ENCODE measurements at regions not wholly inside any gene's neighbourhood (a gene's known extent, or its start where the extent isn't known, plus 50 kb on each side); places are given as distances from the start of the nearest gene placed in this dataset.
A peak's percentile ranks its signal among the peaks of the same experiment; 100 is the strongest.

DNA sequence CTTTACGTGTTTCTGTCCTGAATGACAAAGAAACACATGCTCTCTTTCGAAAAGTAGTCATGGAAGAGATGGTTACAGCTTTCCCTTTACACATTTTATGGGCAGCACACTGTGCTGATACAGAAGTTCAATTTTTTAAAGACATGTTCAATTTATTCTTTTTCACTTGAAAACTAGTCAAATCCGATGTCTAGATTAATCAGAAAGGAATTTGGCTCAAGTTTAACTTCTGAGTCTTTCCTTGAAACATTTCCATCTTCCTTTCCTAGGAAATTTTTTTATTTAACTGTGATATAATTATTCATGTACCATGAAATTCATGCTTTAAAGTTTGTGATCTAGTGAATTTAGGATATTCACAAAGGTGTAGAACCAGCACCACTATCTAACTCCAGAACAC lies 360.1 kb downstream of the TNS3 start:
- H3K4me1 Mint-ChIP-seq (ENCODE audit: low read depth), result peaks cover 42% of the 10 kb centered on the region
- peaks cover 5% of the 10 kb centered on the region for H3K9me3 Mint-ChIP-seq
- no peak overlapping the region for H3K4me3 Mint-ChIP-seq
- no peak overlapping the region for H3K27ac Mint-ChIP-seq
- intact Hi-C loops (cut with micrococcal nuclease), result no loop called here
- no peaks in the 10 kb centered on the region for H3K36me3 Mint-ChIP-seq (ENCODE audit: low read depth)
- peaks cover 5% of the 10 kb centered on the region for H3K27me3 Mint-ChIP-seq

DNA sequence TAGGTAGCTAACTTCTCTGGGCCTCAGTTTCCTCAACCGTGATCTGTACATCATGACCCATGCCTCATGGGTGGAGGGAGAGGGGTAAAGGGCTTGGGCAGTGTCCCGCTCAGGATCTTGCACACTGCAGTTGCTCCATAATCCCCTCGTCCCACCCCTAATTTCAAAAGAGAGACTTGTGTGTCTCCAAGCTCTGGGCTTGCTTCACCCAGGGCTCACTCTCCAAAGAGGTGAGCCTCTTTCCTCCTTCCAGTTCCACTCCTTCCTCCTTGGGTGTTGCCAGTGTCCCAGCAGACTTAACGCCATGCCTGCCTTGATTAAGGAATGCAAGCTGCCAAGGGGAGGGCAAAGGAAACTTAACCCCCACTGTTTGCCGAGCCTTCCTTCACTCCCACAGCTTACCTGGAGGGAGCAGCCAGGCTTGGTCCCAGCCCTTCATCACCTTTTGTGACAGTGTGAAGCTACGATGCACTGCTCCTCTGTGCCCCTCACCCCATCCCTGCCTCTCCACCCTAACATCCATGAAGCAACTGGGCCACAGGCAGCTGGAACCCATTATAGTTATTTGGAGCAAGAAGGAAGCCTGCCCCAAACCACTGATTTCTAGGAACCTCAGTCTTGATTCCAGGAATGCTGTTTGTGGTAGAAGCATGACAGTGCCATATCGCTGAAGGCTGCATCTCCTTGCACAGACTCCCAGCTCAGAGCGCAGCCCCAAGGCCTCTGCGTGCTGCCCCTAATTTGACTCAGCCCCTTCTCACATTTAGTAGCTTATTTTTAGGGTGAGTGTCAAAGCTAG lies 363.3 kb downstream of the TNS3 start:
- intact Hi-C loops (cut with micrococcal nuclease), result no loop called here
- Mint-ChIP-seq H3K4me1 (ENCODE audit: low read depth) (peaks cover 26% of the 10 kb centered on the region), H3K4me3 (no peak overlapping the region), H3K36me3 (ENCODE audit: low read depth) (no peaks in the 10 kb centered on the region), H3K27me3 (peaks cover 5% of the 10 kb centered on the region), H3K9me3 (no peaks in the 10 kb centered on the region), H3K27ac (no peak overlapping the region)

DNA sequence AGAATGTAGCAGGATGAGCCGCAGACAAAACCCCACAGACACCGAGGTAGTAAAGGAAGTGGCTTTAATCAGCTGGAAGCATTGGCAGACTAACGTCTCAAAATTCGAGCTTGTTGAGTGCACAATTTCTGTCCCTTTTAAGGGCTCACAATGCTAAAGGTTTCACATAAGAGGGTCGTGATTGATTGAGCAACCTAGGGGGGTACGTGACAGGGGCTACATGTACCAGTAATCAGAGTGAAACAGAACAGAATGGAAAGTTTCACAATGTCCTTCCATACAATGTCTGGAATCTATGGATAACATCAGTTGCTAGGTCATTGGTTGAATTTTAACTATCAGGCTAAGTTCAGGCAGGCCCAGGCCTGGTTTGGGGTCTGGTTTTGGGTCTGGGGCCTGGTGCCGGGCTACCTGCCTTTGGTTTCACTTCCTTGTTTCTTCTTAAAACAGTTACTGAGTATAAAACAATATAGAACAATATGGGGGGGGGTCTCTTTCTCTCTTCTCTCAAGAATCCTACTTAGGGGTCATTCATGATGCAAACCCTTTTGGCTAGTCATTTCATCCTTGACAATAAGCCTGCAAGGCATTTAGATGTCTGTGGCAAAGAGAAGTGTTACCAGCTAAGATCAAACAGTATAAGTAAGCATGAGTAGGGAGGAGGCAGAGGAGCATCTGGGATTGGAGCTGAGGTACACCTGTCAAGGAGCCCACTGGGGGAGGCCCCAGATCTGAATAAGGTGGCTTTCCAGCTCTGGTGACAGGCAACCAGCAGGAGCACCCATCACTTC lies 364.1 kb downstream of the TNS3 start:
- Mint-ChIP-seq H3K27me3 (peaks cover 5% of the 10 kb centered on the region), H3K36me3 (ENCODE audit: low read depth) (no peaks in the 10 kb centered on the region), H3K4me3 (no peak overlapping the region), H3K27ac (peak overlapping the region; percentile 24), H3K9me3 (no peaks in the 10 kb centered on the region), H3K4me1 (ENCODE audit: low read depth) (peaks cover 26% of the 10 kb centered on the region)
- intact Hi-C loops (cut with micrococcal nuclease), result no loop called here

DNA sequence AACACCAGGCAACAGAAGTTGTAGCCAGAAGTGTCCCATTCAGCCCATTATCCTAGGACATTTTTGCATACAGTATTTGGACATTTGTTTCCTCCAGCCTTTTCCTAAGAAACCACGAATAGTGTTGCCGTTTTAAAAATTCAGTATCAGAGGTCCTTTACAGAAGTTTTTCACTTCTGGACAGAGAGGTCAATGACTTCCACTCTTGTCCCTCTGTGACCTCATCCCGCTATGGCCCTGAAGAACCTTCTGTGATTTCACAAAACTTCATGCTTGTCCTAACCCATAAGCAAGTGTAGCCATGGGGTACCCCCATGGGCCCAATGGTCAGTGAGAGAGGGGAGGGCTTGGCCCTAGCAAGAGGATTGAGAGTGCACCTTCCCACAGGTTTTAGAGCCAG lies 364.8 kb downstream of the TNS3 start:
- Mint-ChIP-seq H3K27ac (peak overlapping the region; percentile 24), H3K27me3 (peaks cover 8% of the 10 kb centered on the region)
- intact Hi-C loops (cut with micrococcal nuclease), result no loop called here

DNA sequence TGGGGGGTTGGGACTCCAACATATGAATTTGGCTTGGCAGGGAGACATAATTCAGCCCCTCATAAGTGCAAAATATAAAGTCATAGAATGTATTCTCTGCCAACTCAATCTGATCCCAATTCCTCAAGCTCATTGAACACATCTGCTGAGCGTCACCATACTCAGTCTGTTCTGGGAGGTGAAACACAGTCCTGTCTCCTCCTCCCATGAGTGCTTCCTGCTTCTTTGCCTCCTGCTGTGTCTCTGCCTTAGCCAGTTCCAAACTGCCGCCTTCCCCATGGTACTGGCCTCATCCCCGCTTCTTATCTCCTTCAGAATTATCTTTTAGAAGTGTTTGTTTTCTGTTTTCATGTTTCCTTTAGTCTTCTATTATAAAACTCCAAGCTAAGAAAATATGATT lies 365.5 kb downstream of the TNS3 start:
- H3K27ac Mint-ChIP-seq, result no peak overlapping the region

More for the DNA sequence above, 364.8 kb downstream of the TNS3 start:
- Mint-ChIP-seq H3K4me1 (ENCODE audit: low read depth) (peaks cover 26% of the 10 kb centered on the region), H3K36me3 (ENCODE audit: low read depth) (no peaks in the 10 kb centered on the region), H3K4me3 (no peak overlapping the region), H3K9me3 (no peaks in the 10 kb centered on the region)

DNA sequence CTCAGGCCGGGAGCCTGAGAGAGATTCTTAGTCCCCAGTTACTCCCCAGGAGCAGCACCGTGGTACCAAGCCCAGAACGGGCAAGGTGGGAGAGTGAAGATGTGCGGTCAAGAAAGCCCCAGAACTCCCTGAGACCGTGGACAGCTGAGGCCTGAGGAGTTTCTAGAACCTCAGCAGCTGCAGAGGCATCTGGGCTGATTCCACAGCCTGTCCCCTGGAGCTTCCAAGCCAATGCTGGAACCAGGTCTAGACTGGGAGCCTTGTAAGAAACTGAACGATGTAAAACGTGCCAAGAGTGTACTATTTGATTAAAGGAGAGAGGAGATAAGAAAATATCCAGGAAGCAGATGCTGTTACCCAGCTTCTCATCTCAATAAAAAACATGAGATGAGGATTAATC lies 366.3 kb downstream of the TNS3 start:
- Mint-ChIP-seq H3K4me1 (ENCODE audit: low read depth) (peaks cover 26% of the 10 kb centered on the region), H3K27ac (no peak overlapping the region), H3K36me3 (ENCODE audit: low read depth) (no peaks in the 10 kb centered on the region), H3K9me3 (no peaks in the 10 kb centered on the region), H3K4me3 (no peak overlapping the region), H3K27me3 (peaks cover 8% of the 10 kb centered on the region)
- intact Hi-C loops (cut with micrococcal nuclease), result no loop called here

More for the DNA sequence above, 365.5 kb downstream of the TNS3 start:
- Mint-ChIP-seq H3K9me3 (no peaks in the 10 kb centered on the region), H3K4me3 (no peak overlapping the region), H3K4me1 (ENCODE audit: low read depth) (peaks cover 26% of the 10 kb centered on the region), H3K36me3 (ENCODE audit: low read depth) (no peaks in the 10 kb centered on the region), H3K27me3 (peaks cover 8% of the 10 kb centered on the region)
- intact Hi-C loops (cut with micrococcal nuclease), result no loop called here

DNA sequence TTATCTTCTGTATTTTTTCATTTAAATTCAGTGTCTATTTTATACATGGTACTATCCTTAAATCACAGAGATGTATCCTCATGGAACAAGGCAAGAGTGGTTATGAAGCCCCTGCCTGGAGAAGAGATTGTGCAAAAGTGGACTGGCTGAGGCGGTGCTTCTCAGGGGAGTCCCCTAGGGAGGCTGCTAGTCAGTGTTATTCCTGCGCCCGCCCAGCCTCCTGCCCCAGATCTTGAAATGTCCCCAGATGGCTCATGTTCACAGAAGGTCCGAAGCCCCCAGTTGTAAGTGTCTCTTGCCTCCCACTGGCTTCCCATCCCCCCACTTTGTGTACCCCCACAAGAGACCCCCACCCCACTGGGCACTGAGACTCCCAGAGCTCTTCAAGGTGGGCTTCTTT lies 366.9 kb downstream of the TNS3 start:
- H3K27me3 Mint-ChIP-seq, result peaks cover 8% of the 10 kb centered on the region
- H3K4me3 Mint-ChIP-seq, result no peak overlapping the region
- H3K9me3 Mint-ChIP-seq, result no peaks in the 10 kb centered on the region
- no peaks in the 10 kb centered on the region for H3K36me3 Mint-ChIP-seq (ENCODE audit: low read depth)
- intact Hi-C loops (cut with micrococcal nuclease), result no loop called here
- H3K4me1 Mint-ChIP-seq (ENCODE audit: low read depth), result peaks cover 26% of the 10 kb centered on the region
- no peak overlapping the region for H3K27ac Mint-ChIP-seq

DNA sequence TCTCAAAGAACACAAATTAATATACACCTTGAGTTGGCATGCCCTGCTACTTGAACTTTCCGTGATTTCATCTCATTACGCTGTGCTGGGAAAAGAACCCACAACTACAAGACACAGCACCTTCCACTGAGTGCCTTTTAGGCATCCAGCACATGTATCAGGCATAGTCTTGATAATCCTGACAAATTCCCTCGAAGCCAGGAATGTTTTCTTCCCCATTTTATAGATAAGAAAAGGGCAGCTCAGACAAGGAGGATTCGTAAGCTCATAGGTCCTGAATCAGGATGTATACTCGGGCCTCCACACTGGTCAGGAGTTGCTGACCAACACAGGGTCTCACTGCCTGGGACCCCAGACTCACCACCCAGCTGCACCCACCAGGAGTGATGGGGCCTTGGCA lies 368.6 kb downstream of the TNS3 start:
- no peaks in the 10 kb centered on the region for H3K9me3 Mint-ChIP-seq
- H3K36me3 Mint-ChIP-seq (ENCODE audit: low read depth), result no peaks in the 10 kb centered on the region
- intact Hi-C loops (cut with micrococcal nuclease), result no loop called here
- H3K27me3 Mint-ChIP-seq, result peaks cover 7% of the 10 kb centered on the region
- no peak overlapping the region for H3K4me3 Mint-ChIP-seq
- peaks cover 13% of the 10 kb centered on the region for H3K4me1 Mint-ChIP-seq (ENCODE audit: low read depth)
- H3K27ac Mint-ChIP-seq, result no peak overlapping the region

DNA sequence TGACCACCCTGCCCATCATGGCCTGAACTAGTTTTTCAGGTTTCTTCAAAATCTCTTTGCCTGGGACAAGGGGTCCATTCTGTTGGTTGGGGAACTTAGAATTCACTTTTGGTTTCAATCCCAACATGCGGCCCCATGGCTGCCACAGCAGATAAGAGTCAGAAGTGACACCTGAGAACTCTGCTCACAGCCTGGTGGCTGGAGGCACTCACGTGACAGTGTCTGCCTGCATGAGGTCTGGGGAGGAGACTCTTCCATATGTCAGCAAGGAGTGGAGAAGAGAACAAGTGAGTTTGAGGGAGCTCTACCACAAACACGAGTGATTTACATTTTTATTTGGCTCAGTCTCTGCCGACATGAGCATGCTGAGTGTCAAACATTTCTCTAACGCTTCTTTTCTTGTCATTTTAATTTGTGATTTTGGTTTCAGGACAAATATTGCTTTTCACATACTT lies 370.4 kb downstream of the TNS3 start:
- intact Hi-C loops (cut with micrococcal nuclease), result no loop called here
- Mint-ChIP-seq H3K27ac (no peak overlapping the region), H3K27me3 (peaks cover 6% of the 10 kb centered on the region), H3K9me3 (no peaks in the 10 kb centered on the region), H3K36me3 (ENCODE audit: low read depth) (no peaks in the 10 kb centered on the region), H3K4me1 (ENCODE audit: low read depth) (no peaks in the 10 kb centered on the region), H3K4me3 (no peak overlapping the region)

DNA sequence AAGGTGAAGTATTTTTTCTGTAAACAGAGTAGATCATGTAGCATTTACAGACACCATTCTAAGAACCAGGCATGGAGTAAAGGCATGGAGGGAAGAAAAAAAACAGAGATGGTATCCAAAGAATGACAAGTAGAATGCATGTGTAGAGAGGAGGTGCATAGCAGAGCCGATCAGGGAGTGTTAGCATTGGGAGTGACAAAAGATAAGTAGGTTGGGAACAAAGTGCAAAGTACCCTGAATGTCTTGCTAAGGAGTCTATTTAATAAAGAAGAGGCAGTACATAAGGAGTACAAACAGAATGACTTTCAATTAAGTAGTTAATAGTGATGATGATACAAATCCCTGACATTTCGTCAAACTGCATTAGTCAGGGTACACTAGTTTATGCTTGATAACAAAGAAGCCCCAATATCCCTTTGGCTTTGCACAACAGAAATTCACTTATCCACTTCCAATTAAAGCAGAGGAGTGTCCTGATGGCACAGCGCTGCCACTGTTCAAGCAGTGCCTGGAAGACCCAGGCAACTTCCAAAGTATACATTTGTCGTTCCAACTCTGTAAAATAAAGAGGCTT lies 371.5 kb downstream of the TNS3 start:
- intact Hi-C loops (cut with micrococcal nuclease), result no loop called here
- Mint-ChIP-seq H3K27me3 (peaks cover 6% of the 10 kb centered on the region), H3K27ac (no peak overlapping the region), H3K9me3 (no peaks in the 10 kb centered on the region), H3K36me3 (ENCODE audit: low read depth) (no peaks in the 10 kb centered on the region), H3K4me1 (ENCODE audit: low read depth) (no peaks in the 10 kb centered on the region), H3K4me3 (no peak overlapping the region)

DNA sequence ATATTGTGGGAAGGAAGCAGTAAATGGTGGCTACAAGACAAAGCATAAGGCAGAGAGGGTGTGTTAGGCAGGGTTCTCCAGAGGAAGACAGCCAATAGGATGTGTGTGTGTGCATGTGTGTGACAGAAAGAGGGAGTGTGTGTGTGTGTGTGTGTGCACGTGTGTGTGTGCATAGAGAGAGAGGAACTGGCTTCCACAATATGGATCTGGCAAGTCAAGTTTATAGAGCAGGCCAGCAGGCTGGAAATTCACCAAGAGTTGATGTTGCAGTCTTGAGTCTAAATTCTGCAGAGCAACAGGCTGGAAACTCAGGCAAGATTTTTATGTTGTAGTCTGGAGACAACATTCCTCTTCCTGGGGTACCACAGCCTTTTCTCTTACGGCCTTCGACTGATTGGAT lies 374.0 kb downstream of the TNS3 start:
- intact Hi-C loops (cut with micrococcal nuclease), result no loop called here
- Mint-ChIP-seq H3K9me3 (no peaks in the 10 kb centered on the region), H3K4me1 (ENCODE audit: low read depth) (no peaks in the 10 kb centered on the region), H3K27ac (no peak overlapping the region), H3K36me3 (ENCODE audit: low read depth) (no peaks in the 10 kb centered on the region), H3K4me3 (no peak overlapping the region), H3K27me3 (peaks cover 9% of the 10 kb centered on the region)

DNA sequence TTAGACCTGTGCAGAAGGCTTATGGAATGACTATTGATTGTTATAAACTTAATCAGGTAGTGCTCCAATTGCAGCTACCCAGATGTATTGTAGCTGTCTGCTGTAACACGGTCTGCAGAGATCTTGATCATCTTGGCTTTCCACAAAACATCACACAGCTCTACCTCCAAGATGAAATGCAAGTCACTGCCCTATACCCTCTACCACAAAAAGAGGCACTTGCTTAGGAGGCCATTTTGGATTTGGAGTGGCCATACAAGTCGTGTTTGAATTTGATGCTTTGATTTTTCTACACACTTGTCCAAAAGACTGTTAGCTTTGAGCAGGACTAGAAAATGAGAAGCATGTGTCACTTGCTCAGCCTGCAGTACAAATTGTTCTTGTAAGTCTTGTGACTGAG lies 377.2 kb downstream of the TNS3 start:
- no peaks in the 10 kb centered on the region for H3K4me1 Mint-ChIP-seq (ENCODE audit: low read depth)
- no peaks in the 10 kb centered on the region for H3K36me3 Mint-ChIP-seq (ENCODE audit: low read depth)
- no peaks in the 10 kb centered on the region for H3K9me3 Mint-ChIP-seq
- H3K4me3 Mint-ChIP-seq, result no peak overlapping the region
- no peak overlapping the region for H3K27ac Mint-ChIP-seq
- intact Hi-C loops (cut with micrococcal nuclease), result no loop called here
- H3K27me3 Mint-ChIP-seq, result peaks cover 7% of the 10 kb centered on the region

DNA sequence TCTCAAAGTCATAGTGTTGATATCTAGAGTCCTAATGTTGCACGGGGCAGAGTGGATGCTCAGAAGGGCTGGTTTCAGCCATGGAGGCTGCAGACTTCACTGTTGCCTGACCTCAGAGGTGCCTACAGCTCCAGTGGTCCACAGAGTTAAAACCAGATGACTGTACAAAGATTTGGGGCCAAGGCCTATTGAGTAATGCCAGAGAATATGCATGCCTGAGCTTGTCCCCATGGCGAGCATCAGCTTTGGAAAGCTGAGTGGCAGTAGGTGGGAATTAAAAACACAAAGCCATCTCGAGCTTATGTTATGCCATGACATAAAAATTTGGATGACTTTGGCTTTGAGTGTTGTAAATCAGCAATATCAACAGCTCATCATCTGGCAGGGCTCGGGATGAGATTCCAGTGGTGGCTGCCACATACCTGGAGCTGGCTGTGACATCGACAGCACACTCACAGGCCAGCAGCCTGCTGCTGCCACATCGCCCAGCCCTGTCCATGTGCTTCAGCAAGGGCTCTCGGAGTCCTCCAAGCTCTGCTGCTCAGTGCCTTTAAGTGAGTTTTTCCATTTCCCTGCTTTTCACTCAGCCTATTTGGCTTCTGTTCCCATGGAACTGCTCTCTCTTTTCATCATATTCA lies 379.6 kb downstream of the TNS3 start:
- peaks cover 6% of the 10 kb centered on the region for H3K4me1 Mint-ChIP-seq (ENCODE audit: low read depth)
- intact Hi-C loops (cut with micrococcal nuclease), result no loop called here
- H3K27me3 Mint-ChIP-seq, result peaks cover 10% of the 10 kb centered on the region
- no peaks in the 10 kb centered on the region for H3K36me3 Mint-ChIP-seq (ENCODE audit: low read depth)
- H3K4me3 Mint-ChIP-seq, result no peak overlapping the region
- no peaks in the 10 kb centered on the region for H3K9me3 Mint-ChIP-seq
- H3K27ac Mint-ChIP-seq, result no peak overlapping the region

DNA sequence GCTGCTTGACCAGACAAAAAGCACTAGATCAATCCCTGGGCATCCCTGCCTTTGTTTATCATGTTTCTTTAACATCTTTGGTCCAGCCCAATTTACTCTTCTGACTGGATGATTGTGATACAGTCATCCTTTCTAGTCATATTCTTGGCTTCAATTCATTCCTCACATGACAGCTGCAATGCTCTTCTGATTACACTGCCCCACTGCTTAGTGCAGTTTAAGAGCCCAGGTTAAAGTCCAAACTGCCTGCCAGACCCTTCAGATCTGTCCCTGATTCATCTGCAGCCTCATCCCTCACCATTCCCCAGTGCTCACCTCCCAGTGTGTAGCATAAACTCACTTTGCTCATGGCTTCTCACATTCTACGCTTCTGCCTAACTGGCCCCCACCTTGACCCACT lies 383.8 kb downstream of the TNS3 start:
- H3K36me3 Mint-ChIP-seq (ENCODE audit: low read depth), result no peaks in the 10 kb centered on the region
- H3K27me3 Mint-ChIP-seq, result peaks cover 3% of the 10 kb centered on the region
- no peak overlapping the region for H3K27ac Mint-ChIP-seq
- H3K4me1 Mint-ChIP-seq (ENCODE audit: low read depth), result peaks cover 11% of the 10 kb centered on the region
- no peaks in the 10 kb centered on the region for H3K9me3 Mint-ChIP-seq
- intact Hi-C loops (cut with micrococcal nuclease), result no loop called here
- H3K4me3 Mint-ChIP-seq, result no peak overlapping the region
